ENCODE measurements at regions not wholly inside any gene's neighbourhood (a gene's known extent, or its start where the extent isn't known, plus 50 kb on each side); places are given as distances from the start of the nearest gene placed in this dataset.

DNA sequence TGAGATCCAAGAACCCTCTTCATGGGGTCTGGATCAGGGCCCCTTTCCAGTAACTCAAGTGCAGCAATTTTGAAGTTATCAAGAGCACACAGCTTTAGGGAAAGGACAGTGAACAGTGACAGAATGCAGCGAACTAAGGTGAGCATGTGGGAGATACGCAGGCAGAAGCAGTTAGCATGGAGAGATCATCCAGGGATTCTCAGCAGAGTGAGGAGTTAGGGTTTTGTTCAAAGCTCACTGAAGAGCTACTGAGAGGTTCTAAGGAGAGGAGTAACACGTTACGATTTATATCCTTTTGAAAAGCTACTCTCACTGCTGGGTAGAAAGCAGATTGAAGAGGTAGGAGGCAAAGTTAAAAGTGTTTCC is 83.6 kb upstream of the MPP7 start:
- TF ChIP-seq, protein P1, sequence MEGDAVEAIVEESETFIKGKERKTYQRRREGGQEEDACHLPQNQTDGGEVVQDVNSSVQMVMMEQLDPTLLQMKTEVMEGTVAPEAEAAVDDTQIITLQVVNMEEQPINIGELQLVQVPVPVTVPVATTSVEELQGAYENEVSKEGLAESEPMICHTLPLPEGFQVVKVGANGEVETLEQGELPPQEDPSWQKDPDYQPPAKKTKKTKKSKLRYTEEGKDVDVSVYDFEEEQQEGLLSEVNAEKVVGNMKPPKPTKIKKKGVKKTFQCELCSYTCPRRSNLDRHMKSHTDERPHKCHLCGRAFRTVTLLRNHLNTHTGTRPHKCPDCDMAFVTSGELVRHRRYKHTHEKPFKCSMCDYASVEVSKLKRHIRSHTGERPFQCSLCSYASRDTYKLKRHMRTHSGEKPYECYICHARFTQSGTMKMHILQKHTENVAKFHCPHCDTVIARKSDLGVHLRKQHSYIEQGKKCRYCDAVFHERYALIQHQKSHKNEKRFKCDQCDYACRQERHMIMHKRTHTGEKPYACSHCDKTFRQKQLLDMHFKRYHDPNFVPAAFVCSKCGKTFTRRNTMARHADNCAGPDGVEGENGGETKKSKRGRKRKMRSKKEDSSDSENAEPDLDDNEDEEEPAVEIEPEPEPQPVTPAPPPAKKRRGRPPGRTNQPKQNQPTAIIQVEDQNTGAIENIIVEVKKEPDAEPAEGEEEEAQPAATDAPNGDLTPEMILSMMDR (IDR thresholded peaks at IDR 0.05) = no peak
- TF ChIP-seq, protein P2, sequence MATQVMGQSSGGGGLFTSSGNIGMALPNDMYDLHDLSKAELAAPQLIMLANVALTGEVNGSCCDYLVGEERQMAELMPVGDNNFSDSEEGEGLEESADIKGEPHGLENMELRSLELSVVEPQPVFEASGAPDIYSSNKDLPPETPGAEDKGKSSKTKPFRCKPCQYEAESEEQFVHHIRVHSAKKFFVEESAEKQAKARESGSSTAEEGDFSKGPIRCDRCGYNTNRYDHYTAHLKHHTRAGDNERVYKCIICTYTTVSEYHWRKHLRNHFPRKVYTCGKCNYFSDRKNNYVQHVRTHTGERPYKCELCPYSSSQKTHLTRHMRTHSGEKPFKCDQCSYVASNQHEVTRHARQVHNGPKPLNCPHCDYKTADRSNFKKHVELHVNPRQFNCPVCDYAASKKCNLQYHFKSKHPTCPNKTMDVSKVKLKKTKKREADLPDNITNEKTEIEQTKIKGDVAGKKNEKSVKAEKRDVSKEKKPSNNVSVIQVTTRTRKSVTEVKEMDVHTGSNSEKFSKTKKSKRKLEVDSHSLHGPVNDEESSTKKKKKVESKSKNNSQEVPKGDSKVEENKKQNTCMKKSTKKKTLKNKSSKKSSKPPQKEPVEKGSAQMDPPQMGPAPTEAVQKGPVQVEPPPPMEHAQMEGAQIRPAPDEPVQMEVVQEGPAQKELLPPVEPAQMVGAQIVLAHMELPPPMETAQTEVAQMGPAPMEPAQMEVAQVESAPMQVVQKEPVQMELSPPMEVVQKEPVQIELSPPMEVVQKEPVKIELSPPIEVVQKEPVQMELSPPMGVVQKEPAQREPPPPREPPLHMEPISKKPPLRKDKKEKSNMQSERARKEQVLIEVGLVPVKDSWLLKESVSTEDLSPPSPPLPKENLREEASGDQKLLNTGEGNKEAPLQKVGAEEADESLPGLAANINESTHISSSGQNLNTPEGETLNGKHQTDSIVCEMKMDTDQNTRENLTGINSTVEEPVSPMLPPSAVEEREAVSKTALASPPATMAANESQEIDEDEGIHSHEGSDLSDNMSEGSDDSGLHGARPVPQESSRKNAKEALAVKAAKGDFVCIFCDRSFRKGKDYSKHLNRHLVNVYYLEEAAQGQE (IDR thresholded peaks at IDR 0.05; ENCODE audit: insufficient read depth in 1 of 2, low read depth in 2 of 2, low read length in 1 of 2) = no peak

Data from Panc1 (cell line).